HepG2 (cell line): ENCODE measurements at regions not wholly inside any gene's neighbourhood (a gene's known extent, or its start where the extent isn't known, plus 50 kb on each side); places are given as distances from the start of the nearest gene placed in this dataset.

Experiments used
- ASH2L ChIP-seq: fragments of 300-600, 200-600 bp; sonication (generic); IDR thresholded peaks from 2 replicates; pipeline ENCODE4 v1.7.0; 2017; ENCODE audit warnings: low read depth, mild to moderate bottlenecking, moderate library complexity, mixed read lengths, low read length; ENCODE audit not compliant: insufficient read length
- ATF7 ChIP-seq, 2 experiments: fragments of 450-650 bp in 1 of 2; sonication (generic) in 1 of 2; formaldehyde crosslinking in 1 of 2; IDR thresholded peaks; 2 replicates each; pipeline versions ENCODE4 v1.4.0 to v1.6.1; 2016 to 2020; ENCODE audit warnings: antibody characterized with exemption in 1 of 2, mild to moderate bottlenecking in 1 of 2, missing genetic modification reagents in 1 of 2
- GABPA ChIP-seq, 2 experiments: IDR thresholded peaks; 2 replicates each; pipeline ENCODE4 v1.6.1; 2011 to 2016; ENCODE audit warnings: low read depth in 2 of 2, low read length in 1 of 2, missing biosample characterization in 1 of 2, missing genetic modification characterization in 1 of 2
- HOXA7 ChIP-seq: sonication (generic); formaldehyde crosslinking; IDR thresholded peaks from 2 replicates; pipeline ENCODE4 v1.8.1; 2022; ENCODE audit warnings: mild to moderate bottlenecking, missing genetic modification reagents, moderate library complexity
- IRF2 ChIP-seq: IDR thresholded peaks from 2 replicates; pipeline ENCODE4 v1.6.1; 2018; ENCODE audit warnings: missing genetic modification reagents, missing compliant biosample characterization
- MED8 ChIP-seq: sonication (generic); formaldehyde crosslinking; IDR thresholded peaks from 2 replicates; pipeline ENCODE4 v1.8.1; 2023; ENCODE audit warnings: mild to moderate bottlenecking, missing genetic modification reagents; ENCODE audit not compliant: insufficient replicate concordance
- NFYC ChIP-seq: IDR thresholded peaks from 2 replicates; pipeline ENCODE4 v1.6.1; 2016; ENCODE audit warnings: missing genetic modification reagents, missing compliant biosample characterization
- PAXIP1 ChIP-seq: sonication (generic); formaldehyde crosslinking; conservative IDR thresholded peaks from 2 replicates; pipeline ENCODE4 v1.4.0; 2020; ENCODE audit warnings: mild to moderate bottlenecking, missing genetic modification reagents, moderate library complexity
- PITX1 ChIP-seq: sonication (generic); formaldehyde crosslinking; IDR thresholded peaks from 2 replicates; pipeline ENCODE4 v1.5.1; 2020; ENCODE audit warnings: mild to moderate bottlenecking, missing genetic modification reagents
- PPARG ChIP-seq: conservative IDR thresholded peaks from 2 replicates; pipeline ENCODE4 v1.6.1; 2016; ENCODE audit warnings: missing biosample characterization, missing genetic modification reagents
- REPIN1 ChIP-seq: sonication (generic); formaldehyde crosslinking; IDR thresholded peaks from 2 replicates; pipeline ENCODE4 v1.8.0; 2022; ENCODE audit warnings: missing genetic modification reagents, low read depth, mild to moderate bottlenecking, borderline replicate concordance
- SOX6 ChIP-seq, 2 experiments: fragments of 450-650 bp in 1 of 2; sonication (generic) in 1 of 2; formaldehyde crosslinking in 1 of 2; IDR thresholded peaks; 2 replicates each; pipeline versions ENCODE4 v1.4.0 to v1.6.1; 2017 to 2020; ENCODE audit warnings: antibody characterized with exemption in 1 of 2, mild to moderate bottlenecking in 1 of 2, missing genetic modification reagents in 1 of 2
- ZBTB4 ChIP-seq: sonication (generic); formaldehyde crosslinking; IDR thresholded peaks from 2 replicates; pipeline ENCODE4 v1.4.0; 2020; ENCODE audit warnings: missing genetic modification reagents, mild to moderate bottlenecking, borderline replicate concordance
- ZFP90 ChIP-seq: sonication (generic); formaldehyde crosslinking; IDR thresholded peaks from 2 replicates; pipeline ENCODE4 v1.8.0; 2022; ENCODE audit warnings: missing genetic modification reagents, mild to moderate bottlenecking, inconsistent platforms, borderline replicate concordance
- ZMYM2 ChIP-seq: sonication (generic); formaldehyde crosslinking; IDR thresholded peaks from 2 replicates; pipeline ENCODE4 v1.8.0; 2022; ENCODE audit warnings: mild to moderate bottlenecking, missing genetic modification reagents
- ZNF251 ChIP-seq: sonication (generic); formaldehyde crosslinking; IDR thresholded peaks from 2 replicates; pipeline ENCODE4 v1.9.0; 2021; ENCODE audit warnings: mild to moderate bottlenecking, missing genetic modification reagents
- ZNF432 ChIP-seq: sonication (generic); formaldehyde crosslinking; IDR thresholded peaks from 2 replicates; pipeline ENCODE4 v1.5.0; 2020; ENCODE audit warnings: missing genetic modification reagents, mild to moderate bottlenecking, borderline replicate concordance
- ZNF563 ChIP-seq: sonication (generic); formaldehyde crosslinking; IDR thresholded peaks from 2 replicates; pipeline ENCODE4 v1.8.0; 2022; ENCODE audit warnings: mild to moderate bottlenecking, moderate library complexity, missing genetic modification reagents
- TF ChIP-seq, protein P1 (sequence below): IDR thresholded peaks from 2 replicates; pipeline ENCODE4 v1.6.1; 2012; ENCODE audit warnings: low read depth, low read length, improper control_type of control experiment

- TF ChIP-seq ZBTB4 (CRISPR knock-in tag) (peak; percentile 52; the same call in 1 of the 2 replicates), ZNF563 (CRISPR knock-in tag) (no peak), GABPA (IDR thresholded peaks at IDR 0.05; ENCODE audit: low read depth, low read length) (no peak), GABPA (CRISPR knock-in tag; IDR thresholded peaks at IDR 0.05; ENCODE audit: low read depth) (no peak), ZFP90 (CRISPR knock-in tag) (no peak), ASH2L (peak; percentile 21), ATF7 (IDR thresholded peaks at IDR 0.05) (no peak), ATF7 (CRISPR knock-in tag; IDR thresholded peaks at IDR 0.05) (no peak), PPARG (CRISPR knock-in tag) (peak; percentile 95), PITX1 (CRISPR knock-in tag) (peak; percentile 46), HOXA7 (CRISPR knock-in tag) (no peak), MED8 (CRISPR knock-in tag) (no peak), ZMYM2 (CRISPR knock-in tag) (no peak), IRF2 (CRISPR knock-in tag) (no peak), ZNF432 (CRISPR knock-in tag) (no peak), REPIN1 (no peak), ZNF251 (CRISPR knock-in tag) (no peak), SOX6 (IDR thresholded peaks at IDR 0.05) (no peak), SOX6 (CRISPR knock-in tag; IDR thresholded peaks at IDR 0.05) (peak; percentile 87), NFYC (CRISPR knock-in tag) (peak; percentile 21; the same call in 1 of the 2 replicates), PAXIP1 (CRISPR knock-in tag) (peak; percentile 70)
- TF ChIP-seq, protein P1, sequence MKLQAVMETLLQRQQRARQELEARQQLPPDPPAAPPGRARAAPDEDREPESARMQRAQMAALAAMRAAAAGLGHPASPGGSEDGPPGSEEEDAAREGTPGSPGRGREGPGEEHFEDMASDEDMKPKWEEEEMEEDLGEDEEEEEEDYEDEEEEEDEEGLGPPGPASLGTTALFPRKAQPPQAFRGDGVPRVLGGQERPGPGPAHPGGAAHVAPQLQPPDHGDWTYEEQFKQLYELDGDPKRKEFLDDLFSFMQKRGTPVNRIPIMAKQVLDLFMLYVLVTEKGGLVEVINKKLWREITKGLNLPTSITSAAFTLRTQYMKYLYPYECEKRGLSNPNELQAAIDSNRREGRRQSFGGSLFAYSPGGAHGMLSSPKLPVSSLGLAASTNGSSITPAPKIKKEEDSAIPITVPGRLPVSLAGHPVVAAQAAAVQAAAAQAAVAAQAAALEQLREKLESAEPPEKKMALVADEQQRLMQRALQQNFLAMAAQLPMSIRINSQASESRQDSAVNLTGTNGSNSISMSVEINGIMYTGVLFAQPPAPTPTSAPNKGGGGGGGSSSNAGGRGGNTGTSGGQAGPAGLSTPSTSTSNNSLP: 0 out of 2 replicates have a peak, but pooled peaks have one; percentile 26
Measured at GRCh38 chr21:43287795-43288755, 119.3 kb downstream of the CRYAA start (continued).
